ENCODE measurements at regions not wholly inside any gene's neighbourhood (a gene's known extent, or its start where the extent isn't known, plus 50 kb on each side); places are given as distances from the start of the nearest gene placed in this dataset.

GRCh38 chr9:88326936-88327335 lies 61.3 kb upstream of the SPIN1 start:
- H3K27me3 ChIP-seq = no peaks in the 10 kb centered on the region
- no peak overlapping the region for H3K4me3 ChIP-seq
- intact Hi-C loops (cut with DNase I) = no loop called here
- DNase-seq = no peak
- 90 to 97% (median 92%) methylated on average over 2 of the region's 2 CpGs for WGBS, 4 donors
- H3K4me1 ChIP-seq = peaks cover 0 to 5% (median 0%) of the 10 kb centered on the region in 12 donors
- H3K36me3 ChIP-seq = no peaks in the 10 kb centered on the region
- H3K9me3 ChIP-seq = no peaks in the 10 kb centered on the region
- ATAC-seq = no peak
- TF ChIP-seq POLR2A (IDR thresholded peaks at IDR 0.05) (no peak), CTCF (IDR thresholded peaks at IDR 0.05) (no peak)
- H3K27ac ChIP-seq = no peak overlapping the region

GRCh38 chr9:88326015-88326414 lies 62.2 kb upstream of the SPIN1 start:
- TF ChIP-seq POLR2A (IDR thresholded peaks at IDR 0.05) (no peak), CTCF (IDR thresholded peaks at IDR 0.05) (no peak)
- H3K27ac ChIP-seq = no peak overlapping the region
- H3K4me3 ChIP-seq = no peak overlapping the region
- peaks cover 0 to 5% (median 0%) of the 10 kb centered on the region in 12 donors for H3K4me1 ChIP-seq
- 81 to 92% (median 89%) methylated on average over 8 to 9 of the region's 9 CpGs for WGBS, 4 donors
- no peak for DNase-seq
- no peaks in the 10 kb centered on the region for H3K36me3 ChIP-seq
- H3K27me3 ChIP-seq = no peaks in the 10 kb centered on the region
- no peak for ATAC-seq
- intact Hi-C loops (cut with DNase I) = no loop called here
- no peaks in the 10 kb centered on the region for H3K9me3 ChIP-seq

- DNase-seq (peak in 1 of 5 donors; percentile 8), ATAC-seq (peak in 1 of 4 donors; percentile 59)
- intact Hi-C loops (cut with DNase I) = no loop called here
- no peak overlapping the region for H3K27ac ChIP-seq
- H3K36me3 ChIP-seq = no peaks in the 10 kb centered on the region
- 65 to 68% (median 67%) methylated on average over 4 of the region's 4 CpGs for WGBS, 4 donors
- TF ChIP-seq POLR2A (IDR thresholded peaks at IDR 0.05) = no peak
- no peak for TF ChIP-seq CTCF (IDR thresholded peaks at IDR 0.05)
- H3K4me3 ChIP-seq = no peak overlapping the region
- H3K27me3 ChIP-seq = no peaks in the 10 kb centered on the region
- peaks cover 0 to 5% (median 0%) of the 10 kb centered on the region in 12 donors for H3K4me1 ChIP-seq
- H3K9me3 ChIP-seq = no peaks in the 10 kb centered on the region
These were observed 65.2 kb upstream of the SPIN1 start for GRCh38 chr9:88322906-88323566.

- no peaks in the 10 kb centered on the region for H3K9me3 ChIP-seq
- DNase-seq (no peak), ATAC-seq (no peak)
- intact Hi-C loops (cut with DNase I) = no loop called here
- H3K4me1 ChIP-seq = peaks cover 0 to 5% (median 0%) of the 10 kb centered on the region in 12 donors
- H3K4me3 ChIP-seq = no peak overlapping the region
- TF ChIP-seq POLR2A (IDR thresholded peaks at IDR 0.05) (no peak), CTCF (IDR thresholded peaks at IDR 0.05) (no peak)
- no peak overlapping the region for H3K27ac ChIP-seq
- 87 to 90% (median 90%) methylated on average over 4 of the region's 4 CpGs for WGBS, 4 donors
- H3K36me3 ChIP-seq = no peaks in the 10 kb centered on the region
- no peaks in the 10 kb centered on the region for H3K27me3 ChIP-seq
These were observed 66.5 kb upstream of the SPIN1 start for GRCh38 chr9:88321764-88322163.
